ENCODE measurements at regions not wholly inside any gene's neighbourhood (a gene's known extent, or its start where the extent isn't known, plus 50 kb on each side); places are given as distances from the start of the nearest gene placed in this dataset.

- no peak for TF ChIP-seq CTCF (IDR thresholded peaks at IDR 0.05)
- TF ChIP-seq EZH2 (IDR thresholded peaks at IDR 0.05): no peak
- no peak for TF ChIP-seq EZH2phosphoT487 (IDR thresholded peaks at IDR 0.05)
Measured at GRCh38 chr4:173661001-173661400, 131.0 kb upstream of the HAND2 start.
